ENCODE measurements at regions not wholly inside any gene's neighbourhood (a gene's known extent, or its start where the extent isn't known, plus 50 kb on each side); places are given as distances from the start of the nearest gene placed in this dataset.

GRCh38 chr16:55040366-55041086 is 109.9 kb downstream of the IRX5 start:
- DNase-seq (ENCODE audit: low read depth in 2 of 3, low spot score in 2 of 3): no peak

GRCh38 chr16:55041540-55042234 is 111.0 kb downstream of the IRX5 start:
- DNase-seq (ENCODE audit: low read depth in 2 of 3, low spot score in 2 of 3): no peak

GRCh38 chr16:55042556-55043432 is 112.1 kb downstream of the IRX5 start:
- DNase-seq (ENCODE audit: low read depth in 2 of 3, low spot score in 2 of 3): no peak

- DNase-seq (ENCODE audit: low read depth in 2 of 3, low spot score in 2 of 3): no peak
Measured at GRCh38 chr16:55043499-55043898, 112.8 kb downstream of the IRX5 start.

- no peak for DNase-seq (ENCODE audit: low read depth in 2 of 3, low spot score in 2 of 3)
Measured at GRCh38 chr16:55044201-55044975, 113.7 kb downstream of the IRX5 start.

- no peak for DNase-seq (ENCODE audit: low read depth in 2 of 3, low spot score in 2 of 3)
Measured at GRCh38 chr16:55045329-55045728, 114.7 kb downstream of the IRX5 start.

GRCh38 chr16:55045756-55046460 is 115.2 kb downstream of the IRX5 start:
- no peak for DNase-seq (ENCODE audit: low read depth in 2 of 3, low spot score in 2 of 3)

GRCh38 chr16:55046513-55046912 is 115.8 kb downstream of the IRX5 start:
- no peak for DNase-seq (ENCODE audit: low read depth in 2 of 3, low spot score in 2 of 3)

GRCh38 chr16:55046916-55047315 is 116.3 kb downstream of the IRX5 start:
- DNase-seq (ENCODE audit: low read depth in 2 of 3, low spot score in 2 of 3): no peak

GRCh38 chr16:55047331-55047730 is 116.7 kb downstream of the IRX5 start:
- DNase-seq (ENCODE audit: low read depth in 2 of 3, low spot score in 2 of 3): no peak

GRCh38 chr16:55047903-55048497 is 117.3 kb downstream of the IRX5 start:
- no peak for DNase-seq (ENCODE audit: low read depth in 2 of 3, low spot score in 2 of 3)

- DNase-seq (ENCODE audit: low read depth in 2 of 3, low spot score in 2 of 3): no peak
Measured at GRCh38 chr16:55048745-55049144, 118.1 kb downstream of the IRX5 start.

- no peak for DNase-seq (ENCODE audit: low read depth in 2 of 3, low spot score in 2 of 3)
Measured at GRCh38 chr16:55051571-55052347, 121.1 kb downstream of the IRX5 start.

GRCh38 chr16:55052348-55052734 is 121.7 kb downstream of the IRX5 start:
- no peak for DNase-seq (ENCODE audit: low read depth in 2 of 3, low spot score in 2 of 3)

- DNase-seq (ENCODE audit: low read depth in 2 of 3, low spot score in 2 of 3): no peak
Measured at GRCh38 chr16:55052741-55053415, 122.2 kb downstream of the IRX5 start.

GRCh38 chr16:55055262-55055661 is 124.6 kb downstream of the IRX5 start:
- DNase-seq (ENCODE audit: low read depth in 2 of 3, low spot score in 2 of 3): no peak

- peak in 1 of 3 donors; percentile 21 for DNase-seq (ENCODE audit: low read depth in 2 of 3, low spot score in 2 of 3)
Measured at GRCh38 chr16:55056585-55057401, 126.1 kb downstream of the IRX5 start.
